HG03439 (cell line): ENCODE measurements at regions not wholly inside any gene's neighbourhood (a gene's known extent, or its start where the extent isn't known, plus 50 kb on each side); places are given as distances from the start of the nearest gene placed in this dataset.
"Not testable (repeated sequence)": the region's sequence is repeated elsewhere in the genome, so short reads cannot be mapped to it uniquely, and the experiment has no call there.

Source experiments
- ATAC-seq: cut with Tn5 transposase; IDR thresholded peaks from one replicate; pipeline ENCODE4 v1.9.1; 2021; ENCODE audit warnings: mild to moderate bottlenecking, moderate library complexity; ENCODE audit not compliant: unreplicated experiment

- ATAC-seq: no peak
Observed at GRCh38 chr10:23742807-23743206, 303.9 kb downstream of the OTUD1 start.

- no peak for ATAC-seq
Observed at GRCh38 chr10:23754179-23754578, 315.3 kb downstream of the OTUD1 start.

GRCh38 chr10:23754941-23755340 is 316.1 kb downstream of the OTUD1 start:
- ATAC-seq: no peak

GRCh38 chr10:23755556-23755955 is 316.7 kb downstream of the OTUD1 start:
- no peak for ATAC-seq

GRCh38 chr10:23768281-23768680 is 329.4 kb downstream of the OTUD1 start:
- no peak for ATAC-seq

- no peak for ATAC-seq
Observed at GRCh38 chr10:23777153-23777552, 338.3 kb downstream of the OTUD1 start.

GRCh38 chr10:23779301-23779700 is 340.4 kb downstream of the OTUD1 start:
- ATAC-seq: no peak

GRCh38 chr10:23780331-23780730 is 341.5 kb downstream of the OTUD1 start:
- no peak for ATAC-seq

- no peak for ATAC-seq
Observed at GRCh38 chr10:23786594-23786993, 347.7 kb downstream of the OTUD1 start.

GRCh38 chr10:23793577-23793976 is 354.7 kb downstream of the OTUD1 start:
- ATAC-seq: no peak

GRCh38 chr10:23797452-23797851 is 358.6 kb downstream of the OTUD1 start:
- ATAC-seq: not testable (repeated sequence)

- ATAC-seq: no peak
Observed at GRCh38 chr10:23804125-23804524, 365.2 kb downstream of the OTUD1 start.

- no peak for ATAC-seq
Observed at GRCh38 chr10:23813687-23814086, 374.8 kb downstream of the OTUD1 start.

- no peak for ATAC-seq
Observed at GRCh38 chr10:23818484-23818883, 379.6 kb downstream of the OTUD1 start.

- no peak for ATAC-seq
Observed at GRCh38 chr10:23820792-23821191, 381.9 kb downstream of the OTUD1 start.

- no peak for ATAC-seq
Observed at GRCh38 chr10:23824822-23825221, 384.1 kb upstream of the KIAA1217 start.

GRCh38 chr10:23826421-23826820 is 382.5 kb upstream of the KIAA1217 start:
- ATAC-seq: no peak

- no peak for ATAC-seq
Observed at GRCh38 chr10:23829556-23829955, 379.4 kb upstream of the KIAA1217 start.

- no peak for ATAC-seq
Observed at GRCh38 chr10:23834091-23834490, 374.8 kb upstream of the KIAA1217 start.

- ATAC-seq: no peak
Observed at GRCh38 chr10:23850631-23851030, 358.3 kb upstream of the KIAA1217 start.

- no peak for ATAC-seq
Observed at GRCh38 chr10:23859598-23859997, 349.3 kb upstream of the KIAA1217 start.

GRCh38 chr10:23864631-23865147 is 344.2 kb upstream of the KIAA1217 start:
- no peak for ATAC-seq

- ATAC-seq: not testable (repeated sequence)
Observed at GRCh38 chr10:23866985-23867384, 342.0 kb upstream of the KIAA1217 start.
